CD8-positive, alpha-beta memory T cell (primary cell): ENCODE measurements at regions not wholly inside any gene's neighbourhood (a gene's known extent, or its start where the extent isn't known, plus 50 kb on each side); places are given as distances from the start of the nearest gene placed in this dataset.

Experiments used
- CTCF ChIA-PET: fragments of 350-600 bp; sonication (Branson Sonifier 250); formaldehyde crosslinking; loops from one replicate; lab custom pipeline; 2021; ENCODE audit warnings: antibody characterized with exemption; lab: Charles Lee
- POLR2A ChIA-PET: fragments of 350-600 bp; sonication (Branson Sonifier 250); formaldehyde crosslinking; loops from one replicate; lab custom pipeline; 2021; ENCODE audit warnings: antibody characterized with exemption; lab: Charles Lee
- DNase-seq, 5 donors: peaks; one replicate each; pipeline versions ENCODE4 v3.0.0 to v3.0.0-alpha.2; 2020 to 2022; ENCODE audit warnings: mixed read lengths in 1 of 5
- H3K27ac ChIP-seq: one replicate; pipeline ENCODE4 v1.7.0; 2013; ENCODE audit warnings: low read depth, mild to moderate bottlenecking, low read length, moderate library complexity
- H3K27me3 ChIP-seq: 2 replicates; pipeline ENCODE4 v1.7.0; 2013; ENCODE audit warnings: low read length, mild to moderate bottlenecking; ENCODE audit not compliant: insufficient read depth, poor library complexity, severe bottlenecking
- H3K36me3 ChIP-seq: 2 replicates; pipeline ENCODE4 v1.7.0; 2013; ENCODE audit warnings: mild to moderate bottlenecking, low read length, moderate library complexity; ENCODE audit not compliant: insufficient read depth
- H3K4me1 ChIP-seq: 2 replicates; pipeline ENCODE4 v1.7.0; 2013; ENCODE audit warnings: mild to moderate bottlenecking, low read length, moderate library complexity; ENCODE audit not compliant: insufficient read depth
- H3K4me3 ChIP-seq: 2 replicates; pipeline ENCODE4 v1.7.0; 2013; ENCODE audit warnings: mild to moderate bottlenecking, low read length
- H3K9me3 ChIP-seq: 2 replicates; pipeline ENCODE4 v1.7.0; 2013; ENCODE audit warnings: mild to moderate bottlenecking, low read length
- H3K27ac Mint-ChIP-seq, 8 donors: one replicate each; pipeline ENCODE4 v1.8.0; 2020 to 2021; ENCODE audit warnings: mixed read lengths in 8 of 8, mild to moderate bottlenecking in 6 of 8, inconsistent platforms in 3 of 8, moderate library complexity in 3 of 8
- H3K27me3 Mint-ChIP-seq, 2 donors: one replicate each; pipeline ENCODE4 v1.8.0; 2020 to 2021; ENCODE audit warnings: mixed read lengths in 2 of 2, mild to moderate bottlenecking in 1 of 2, moderate library complexity in 1 of 2
- H3K36me3 Mint-ChIP-seq, 3 donors: one replicate each; pipeline ENCODE4 v1.8.0; 2020 to 2021; ENCODE audit warnings: mixed read lengths in 3 of 3, inconsistent platforms in 1 of 3, mild to moderate bottlenecking in 1 of 3
- H3K4me1 Mint-ChIP-seq, 3 donors: one replicate each; pipeline ENCODE4 v1.8.0; 2020 to 2021; ENCODE audit warnings: mixed read lengths in 3 of 3, inconsistent platforms in 1 of 3, mild to moderate bottlenecking in 1 of 3
- H3K4me3 Mint-ChIP-seq, 7 donors: one replicate each; pipeline ENCODE4 v1.8.0; 2020 to 2021; ENCODE audit warnings: mixed read lengths in 7 of 7, mild to moderate bottlenecking in 6 of 7, moderate library complexity in 4 of 7, inconsistent platforms in 2 of 7
- H3K9me3 Mint-ChIP-seq, 5 donors: one replicate each; pipeline ENCODE4 v1.8.0; 2020 to 2022; ENCODE audit warnings: mixed read lengths in 5 of 5, mild to moderate bottlenecking in 3 of 5, moderate library complexity in 2 of 5, inconsistent platforms in 1 of 5

DNA sequence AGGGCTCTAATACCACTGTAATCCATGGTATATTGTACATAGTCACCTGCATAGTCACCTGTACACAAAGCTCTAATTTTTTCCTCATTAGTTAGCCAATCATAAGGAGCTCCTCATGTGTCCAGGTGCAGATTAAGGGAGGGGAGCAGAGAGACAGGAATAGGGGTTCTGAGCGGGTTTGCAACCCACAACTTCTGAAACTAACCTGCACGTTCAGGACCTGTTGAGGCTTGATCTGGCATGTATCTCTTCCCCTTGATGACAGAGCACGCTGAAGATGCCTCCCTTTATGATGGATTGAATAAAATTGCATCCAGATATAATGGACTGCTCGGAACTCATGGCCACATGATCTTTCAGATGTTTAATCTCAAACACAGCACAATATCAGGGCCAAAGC, 144.0 kb upstream of the PRNP start:
- H3K36me3 ChIP-seq: no peaks in the 10 kb centered on the region
- H3K27me3 ChIP-seq: peaks cover 4% of the 10 kb centered on the region
- H3K9me3 Mint-ChIP-seq: no peaks in the 10 kb centered on the region
- no peak overlapping the region for H3K4me3 Mint-ChIP-seq
- ChIA-PET POLR2A (no interaction called here), CTCF (no interaction called here)
- no peaks in the 10 kb centered on the region for H3K9me3 ChIP-seq
- no peaks in the 10 kb centered on the region for H3K36me3 Mint-ChIP-seq
- no peak for DNase-seq
- no peak overlapping the region for H3K27ac ChIP-seq
- H3K4me1 Mint-ChIP-seq: no peaks in the 10 kb centered on the region
- H3K4me3 ChIP-seq: no peak overlapping the region
- H3K27me3 Mint-ChIP-seq: peaks cover 19 to 62% of the 10 kb centered on the region in 2 donors
- H3K4me1 ChIP-seq: no peaks in the 10 kb centered on the region
- H3K27ac Mint-ChIP-seq: no peak overlapping the region

DNA sequence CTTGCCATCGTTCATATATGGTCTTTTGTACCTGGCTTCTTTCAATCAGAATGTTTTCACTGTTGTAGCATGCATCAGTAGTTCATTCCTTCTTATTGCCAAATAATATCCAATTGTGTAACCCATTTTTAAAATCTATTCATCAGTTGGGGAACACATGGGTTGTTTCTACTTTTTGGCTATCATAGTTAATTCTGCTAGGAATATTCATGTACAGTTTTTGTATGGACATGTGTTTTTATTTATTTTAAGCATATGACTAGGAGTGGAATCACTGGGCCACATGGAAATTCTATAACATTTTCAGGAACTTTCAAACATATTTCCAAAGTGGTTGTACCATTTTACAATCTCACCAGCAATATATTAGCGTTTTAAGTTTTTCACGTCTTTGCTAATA, 151.9 kb upstream of the PRNP start:
- ChIA-PET POLR2A (no interaction called here), CTCF (no interaction called here)
- Histone ChIP-seq H3K27me3 (no peaks in the 10 kb centered on the region), H3K27ac (no peak overlapping the region), H3K9me3 (no peaks in the 10 kb centered on the region), H3K4me3 (no peak overlapping the region), H3K4me1 (no peaks in the 10 kb centered on the region), H3K36me3 (no peaks in the 10 kb centered on the region)
- H3K4me3 Mint-ChIP-seq: no peak overlapping the region
- H3K36me3 Mint-ChIP-seq: no peaks in the 10 kb centered on the region
- H3K27me3 Mint-ChIP-seq: peaks cover 22 to 54% of the 10 kb centered on the region in 2 donors
- no peak for DNase-seq
- H3K27ac Mint-ChIP-seq: no peak overlapping the region
- H3K4me1 Mint-ChIP-seq: no peaks in the 10 kb centered on the region
- H3K9me3 Mint-ChIP-seq: peaks cover 4 to 17% (median 8%) of the 10 kb centered on the region in 5 donors

DNA sequence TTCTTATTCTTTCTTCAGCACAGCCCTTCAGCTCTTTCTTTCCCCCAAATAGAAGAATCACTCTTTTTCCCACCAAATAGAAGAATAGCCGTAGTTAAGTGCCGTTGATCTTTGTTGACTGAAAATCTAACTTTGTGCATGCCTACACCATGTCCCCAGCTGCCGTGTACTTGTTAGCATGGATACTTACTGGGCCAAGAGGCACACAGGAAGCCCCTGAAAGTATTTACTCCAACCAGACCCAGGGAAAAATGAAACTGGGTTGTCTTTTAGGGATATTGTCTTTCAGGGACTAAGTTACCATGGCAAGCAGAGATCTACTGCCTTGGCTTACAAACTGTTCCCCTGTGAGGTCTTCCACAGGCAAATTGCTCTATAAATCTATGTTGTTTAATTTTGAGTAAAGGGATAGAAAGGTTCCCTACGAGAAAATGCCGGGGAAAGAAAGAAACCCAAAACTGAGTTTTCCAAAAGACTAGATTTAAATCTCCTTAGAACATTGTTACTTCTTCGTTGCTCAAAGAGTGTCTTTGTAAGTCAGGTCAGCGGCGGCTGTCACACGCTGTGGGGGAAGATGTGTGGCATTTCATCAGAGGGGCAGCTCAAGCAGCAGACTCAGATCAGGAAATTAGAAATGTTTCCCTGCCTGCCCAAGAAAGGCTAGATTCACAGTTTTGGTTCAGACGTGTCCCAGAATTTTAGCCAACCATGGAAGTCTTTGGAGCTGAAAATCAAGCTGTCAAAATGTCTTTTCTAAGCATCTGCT, 152.7 kb upstream of the PRNP start:
- H3K27me3 Mint-ChIP-seq: peaks cover 24 to 59% of the 10 kb centered on the region in 2 donors
- CTCF ChIA-PET: no interaction called here
- DNase-seq: no peak
- POLR2A ChIA-PET: no interaction called here
- Histone ChIP-seq H3K27me3 (no peaks in the 10 kb centered on the region), H3K4me1 (no peaks in the 10 kb centered on the region), H3K9me3 (no peaks in the 10 kb centered on the region), H3K27ac (no peak overlapping the region), H3K36me3 (no peaks in the 10 kb centered on the region), H3K4me3 (no peak overlapping the region)
- H3K9me3 Mint-ChIP-seq: peaks cover 11 to 23% (median 12%) of the 10 kb centered on the region in 5 donors
- no peaks in the 10 kb centered on the region for H3K36me3 Mint-ChIP-seq
- no peak overlapping the region for H3K27ac Mint-ChIP-seq
- no peak overlapping the region for H3K4me3 Mint-ChIP-seq
- H3K4me1 Mint-ChIP-seq: no peaks in the 10 kb centered on the region

DNA sequence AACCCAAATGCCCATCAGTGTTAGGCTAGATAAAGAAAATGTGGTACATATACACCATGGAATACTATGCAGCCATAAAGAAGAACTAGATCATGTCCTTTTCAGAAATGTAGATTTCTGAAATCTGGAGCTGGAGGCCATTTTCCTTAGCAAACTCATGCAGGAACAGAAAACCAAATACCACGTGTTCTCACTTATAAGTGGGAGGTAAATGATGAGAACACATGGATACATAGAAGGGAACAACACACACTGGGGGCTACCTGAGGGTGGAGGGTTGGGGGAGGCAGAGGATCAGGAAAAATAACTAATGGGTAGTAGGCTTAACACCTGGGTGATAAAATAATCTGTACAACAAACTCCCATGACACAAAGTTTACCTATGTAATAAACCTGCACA, 153.5 kb upstream of the PRNP start:
- Histone ChIP-seq H3K9me3 (no peaks in the 10 kb centered on the region), H3K36me3 (no peaks in the 10 kb centered on the region), H3K4me1 (no peaks in the 10 kb centered on the region), H3K4me3 (no peak overlapping the region), H3K27ac (no peak overlapping the region), H3K27me3 (no peaks in the 10 kb centered on the region)
- POLR2A ChIA-PET: no interaction called here
- no peaks in the 10 kb centered on the region for H3K4me1 Mint-ChIP-seq
- H3K4me3 Mint-ChIP-seq: no peak overlapping the region
- CTCF ChIA-PET: no interaction called here
- H3K27me3 Mint-ChIP-seq: peaks cover 26 to 63% of the 10 kb centered on the region in 2 donors
- no peaks in the 10 kb centered on the region for H3K36me3 Mint-ChIP-seq
- H3K9me3 Mint-ChIP-seq: peaks cover 13 to 29% (median 18%) of the 10 kb centered on the region in 5 donors
- no peak overlapping the region for H3K27ac Mint-ChIP-seq
- no peak for DNase-seq

DNA sequence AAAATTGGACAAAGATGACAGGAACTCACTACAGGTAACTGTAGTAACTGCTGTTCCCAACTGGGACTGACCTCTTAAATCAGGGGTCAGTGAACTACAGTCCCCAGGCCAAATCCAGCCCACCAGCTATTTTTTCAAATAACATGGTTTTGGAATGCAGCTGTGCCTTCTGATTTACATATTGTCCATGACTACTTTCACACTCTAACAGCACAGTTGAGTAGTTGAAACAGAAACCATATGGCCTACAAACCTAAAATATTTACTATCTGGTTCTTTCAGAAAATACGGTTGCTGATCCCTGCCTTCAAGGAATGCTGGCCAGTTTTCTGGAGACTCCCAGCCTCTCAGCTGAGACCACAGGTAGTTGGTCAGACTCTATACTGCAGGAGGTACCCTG, 161.5 kb upstream of the PRNP start:
- Histone ChIP-seq H3K36me3 (no peaks in the 10 kb centered on the region), H3K27ac (no peak overlapping the region), H3K4me3 (no peak overlapping the region), H3K9me3 (no peaks in the 10 kb centered on the region), H3K4me1 (no peaks in the 10 kb centered on the region), H3K27me3 (no peaks in the 10 kb centered on the region)
- H3K4me3 Mint-ChIP-seq: no peak overlapping the region
- H3K36me3 Mint-ChIP-seq: no peaks in the 10 kb centered on the region
- no peak overlapping the region for H3K27ac Mint-ChIP-seq
- no peaks in the 10 kb centered on the region for H3K4me1 Mint-ChIP-seq
- peaks cover 6 to 45% of the 10 kb centered on the region in 2 donors for H3K27me3 Mint-ChIP-seq
- ChIA-PET POLR2A (no interaction called here), CTCF (no interaction called here)
- no peak for DNase-seq
- H3K9me3 Mint-ChIP-seq: peaks cover 14 to 41% (median 23%) of the 10 kb centered on the region in 5 donors

DNA sequence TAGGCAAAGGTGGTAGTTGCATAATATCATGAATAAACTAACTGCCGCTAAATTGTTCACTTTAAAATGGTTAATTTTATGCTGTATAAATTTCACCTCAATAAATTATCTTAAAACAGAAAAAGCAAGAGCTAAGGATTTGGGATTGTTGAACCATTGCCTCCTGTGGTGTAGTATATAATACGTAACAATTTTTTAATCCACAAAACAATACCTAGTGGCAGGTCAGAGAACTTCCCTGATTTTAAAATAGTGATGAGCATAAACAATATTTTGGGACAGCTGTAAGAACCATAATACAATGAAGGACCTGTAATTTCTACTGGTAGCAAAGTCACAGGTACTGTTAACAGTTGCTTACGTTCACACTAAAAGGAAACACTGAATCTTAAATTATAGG, 161.9 kb upstream of the PRNP start:
- Histone ChIP-seq H3K4me3 (no peak overlapping the region), H3K4me1 (no peaks in the 10 kb centered on the region), H3K27ac (no peak overlapping the region), H3K36me3 (no peaks in the 10 kb centered on the region), H3K9me3 (no peaks in the 10 kb centered on the region), H3K27me3 (no peaks in the 10 kb centered on the region)
- no peaks in the 10 kb centered on the region for H3K4me1 Mint-ChIP-seq
- no peak for DNase-seq
- H3K36me3 Mint-ChIP-seq: no peaks in the 10 kb centered on the region
- H3K27me3 Mint-ChIP-seq: peaks cover 8 to 44% of the 10 kb centered on the region in 2 donors
- H3K27ac Mint-ChIP-seq: no peak overlapping the region
- POLR2A ChIA-PET: no interaction called here
- CTCF ChIA-PET: no interaction called here
- H3K4me3 Mint-ChIP-seq: no peak overlapping the region
- peaks cover 14 to 37% (median 18%) of the 10 kb centered on the region in 5 donors for H3K9me3 Mint-ChIP-seq

DNA sequence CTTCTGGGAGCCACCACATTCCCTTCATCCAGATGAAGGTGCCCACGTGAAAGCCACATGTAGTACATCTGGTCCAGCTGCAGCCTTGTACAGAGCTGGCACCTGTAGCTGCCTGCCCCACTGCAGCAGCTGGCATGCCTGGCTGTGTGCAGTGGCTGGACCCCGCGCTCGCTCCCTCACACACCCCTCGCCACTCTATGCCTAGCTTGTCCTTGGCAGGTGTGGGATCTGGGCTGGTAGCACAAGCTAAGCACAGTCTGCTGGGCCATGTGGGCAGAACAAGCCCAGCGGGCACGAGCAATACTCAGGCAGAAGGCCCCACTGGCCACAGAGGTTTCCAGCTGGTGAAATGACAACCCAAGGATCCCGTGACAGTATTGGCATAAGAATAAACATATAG, 163.9 kb upstream of the PRNP start:
- no peaks in the 10 kb centered on the region for H3K36me3 ChIP-seq
- DNase-seq: no peak
- ChIA-PET CTCF (no interaction called here), POLR2A (no interaction called here)
- no peaks in the 10 kb centered on the region for H3K9me3 ChIP-seq
- no peak overlapping the region for H3K4me3 ChIP-seq
- Mint-ChIP-seq H3K36me3 (no peaks in the 10 kb centered on the region), H3K4me1 (no peaks in the 10 kb centered on the region), H3K27ac (no peak overlapping the region), H3K4me3 (no peak overlapping the region), H3K27me3 (peaks cover 5 to 43% of the 10 kb centered on the region in 2 donors), H3K9me3 (peaks cover 4 to 19% (median 6%) of the 10 kb centered on the region in 5 donors)
- H3K27me3 ChIP-seq: peaks cover 4% of the 10 kb centered on the region
- no peaks in the 10 kb centered on the region for H3K4me1 ChIP-seq
- no peak overlapping the region for H3K27ac ChIP-seq

DNA sequence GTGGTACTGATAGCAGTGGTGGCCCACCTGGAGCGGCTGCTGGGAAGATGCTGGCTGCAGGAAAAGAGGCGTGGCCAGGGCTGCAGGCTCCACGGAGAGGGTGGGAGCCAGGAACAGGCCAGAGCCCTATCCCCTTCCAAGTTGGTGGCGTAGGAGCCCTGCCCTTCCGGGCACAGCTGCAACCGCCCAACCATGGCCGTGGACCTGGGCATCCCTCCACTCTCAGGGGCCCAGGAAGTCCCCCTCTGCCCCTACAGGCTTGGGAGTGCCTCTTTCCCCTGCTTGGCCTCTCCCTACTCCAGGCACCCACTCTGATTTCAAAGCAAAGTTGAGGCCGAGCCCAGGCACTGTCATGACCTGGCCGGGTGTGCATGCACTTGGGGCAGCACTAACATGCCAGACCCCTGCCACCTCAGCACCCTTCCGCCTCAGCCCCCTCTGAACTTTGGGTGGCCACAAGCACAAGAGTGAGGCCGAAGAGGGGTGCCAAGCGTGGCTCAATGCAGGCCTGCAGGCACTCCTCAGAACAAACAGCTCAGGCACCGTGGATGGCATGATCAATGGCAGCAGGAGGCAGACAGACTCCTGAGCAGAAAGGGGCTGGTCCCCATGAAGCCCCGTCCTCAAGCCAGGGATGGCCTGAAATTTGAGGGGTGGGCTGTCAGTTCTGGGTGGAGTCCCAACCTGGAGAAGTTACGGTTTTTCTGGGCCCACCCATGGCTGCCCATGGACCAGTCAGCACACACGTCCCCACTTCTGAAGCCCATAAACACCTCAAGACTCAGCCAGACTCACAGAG, 164.9 kb upstream of the PRNP start:
- CTCF ChIA-PET: no interaction called here
- Histone ChIP-seq H3K27ac (no peak overlapping the region), H3K27me3 (peaks cover 4% of the 10 kb centered on the region), H3K4me3 (no peak overlapping the region), H3K4me1 (no peaks in the 10 kb centered on the region), H3K36me3 (no peaks in the 10 kb centered on the region), H3K9me3 (no peaks in the 10 kb centered on the region)
- Mint-ChIP-seq H3K9me3 (peaks cover 0 to 11% (median under 1%) of the 10 kb centered on the region in 5 donors), H3K27ac (no peak overlapping the region), H3K4me3 (no peak overlapping the region), H3K27me3 (peaks cover 11 to 46% of the 10 kb centered on the region in 2 donors), H3K4me1 (no peaks in the 10 kb centered on the region), H3K36me3 (no peaks in the 10 kb centered on the region)
- POLR2A ChIA-PET: no interaction called here
- no peak for DNase-seq
